ENCODE measurements at regions not wholly inside any gene's neighbourhood (a gene's known extent, or its start where the extent isn't known, plus 50 kb on each side); places are given as distances from the start of the nearest gene placed in this dataset.

DNA sequence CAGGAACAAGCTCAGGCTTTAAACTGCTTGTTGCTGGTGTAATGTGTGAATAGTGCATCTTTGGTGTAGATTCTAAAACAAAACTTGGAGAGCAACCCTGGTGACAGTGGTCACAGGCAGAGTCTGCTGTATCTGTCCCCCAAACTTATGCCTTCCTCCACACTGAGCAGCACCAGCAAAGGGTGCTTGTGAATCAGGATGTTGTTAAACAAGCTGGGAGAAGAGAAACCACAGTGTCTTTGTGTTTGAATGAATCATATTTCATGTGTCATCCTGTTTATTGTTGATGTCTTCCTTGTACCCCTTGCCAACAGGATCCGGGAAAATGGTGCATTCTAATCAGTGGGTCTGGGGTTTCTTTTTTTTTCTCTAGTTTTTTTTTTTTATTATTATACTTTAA, 91.9 kb upstream of the COG2 start:
- TF ChIP-seq, protein P1, sequence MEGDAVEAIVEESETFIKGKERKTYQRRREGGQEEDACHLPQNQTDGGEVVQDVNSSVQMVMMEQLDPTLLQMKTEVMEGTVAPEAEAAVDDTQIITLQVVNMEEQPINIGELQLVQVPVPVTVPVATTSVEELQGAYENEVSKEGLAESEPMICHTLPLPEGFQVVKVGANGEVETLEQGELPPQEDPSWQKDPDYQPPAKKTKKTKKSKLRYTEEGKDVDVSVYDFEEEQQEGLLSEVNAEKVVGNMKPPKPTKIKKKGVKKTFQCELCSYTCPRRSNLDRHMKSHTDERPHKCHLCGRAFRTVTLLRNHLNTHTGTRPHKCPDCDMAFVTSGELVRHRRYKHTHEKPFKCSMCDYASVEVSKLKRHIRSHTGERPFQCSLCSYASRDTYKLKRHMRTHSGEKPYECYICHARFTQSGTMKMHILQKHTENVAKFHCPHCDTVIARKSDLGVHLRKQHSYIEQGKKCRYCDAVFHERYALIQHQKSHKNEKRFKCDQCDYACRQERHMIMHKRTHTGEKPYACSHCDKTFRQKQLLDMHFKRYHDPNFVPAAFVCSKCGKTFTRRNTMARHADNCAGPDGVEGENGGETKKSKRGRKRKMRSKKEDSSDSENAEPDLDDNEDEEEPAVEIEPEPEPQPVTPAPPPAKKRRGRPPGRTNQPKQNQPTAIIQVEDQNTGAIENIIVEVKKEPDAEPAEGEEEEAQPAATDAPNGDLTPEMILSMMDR (IDR thresholded peaks at IDR 0.05; ENCODE audit: low read depth, low read length, missing control alignments) = no peak
- H3K4me3 ChIP-seq (ENCODE audit: low read depth, low read length) = no peak overlapping the region
- in situ Hi-C loops (cut with HindIII; ENCODE audit: low sequenced_read_pairs) = no loop called here
- no peak for DNase-seq (ENCODE audit: low read depth)

DNA sequence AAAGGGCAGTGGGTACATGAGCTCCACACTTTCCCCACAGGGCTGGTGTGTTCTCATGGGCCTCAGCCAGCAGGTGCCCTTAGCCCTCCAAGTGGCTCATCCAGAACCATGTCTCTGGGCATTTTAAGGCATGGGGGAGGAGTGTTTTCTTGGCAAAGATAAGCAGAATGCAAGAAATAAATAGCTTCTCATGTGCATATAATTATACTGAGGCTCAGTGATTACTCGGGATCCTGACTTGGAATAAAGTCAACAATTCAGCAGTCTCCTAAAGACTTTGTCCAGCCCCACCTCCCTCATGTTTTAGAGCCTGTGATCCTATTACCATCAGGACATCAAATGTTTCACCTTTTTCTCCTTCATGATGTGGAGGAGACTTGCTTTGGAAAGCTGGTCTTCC, 92.7 kb upstream of the COG2 start:
- TF ChIP-seq, protein P1 (IDR thresholded peaks at IDR 0.05; ENCODE audit: low read depth, low read length, missing control alignments) = no peak
- no peak for DNase-seq (ENCODE audit: low read depth)
- in situ Hi-C loops (cut with HindIII; ENCODE audit: low sequenced_read_pairs) = no loop called here
- H3K4me3 ChIP-seq (ENCODE audit: low read depth, low read length) = no peak overlapping the region

DNA sequence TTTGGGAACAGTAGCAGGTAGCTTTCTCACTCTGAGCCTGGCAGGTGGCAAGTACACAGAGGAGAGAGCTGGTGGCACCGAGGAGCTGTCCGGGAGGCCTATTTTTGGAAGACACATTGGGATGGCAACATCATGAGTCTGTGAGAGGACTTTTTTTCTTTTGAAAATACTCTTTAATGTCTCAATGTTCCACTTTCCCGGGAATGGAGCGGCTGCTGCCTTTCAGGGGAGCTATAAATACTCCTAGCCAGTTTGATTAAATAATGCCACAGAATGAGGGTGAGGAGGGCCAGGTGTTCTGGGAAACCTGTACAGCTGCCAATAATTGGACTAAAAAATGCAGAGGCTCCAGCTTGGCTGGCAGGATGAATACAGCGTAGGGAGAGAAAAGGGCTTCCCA, 93.3 kb upstream of the COG2 start:
- no peak overlapping the region for H3K4me3 ChIP-seq (ENCODE audit: low read depth, low read length)
- TF ChIP-seq, protein P1 (IDR thresholded peaks at IDR 0.05; ENCODE audit: low read depth, low read length, missing control alignments) = no peak
- in situ Hi-C loops (cut with HindIII; ENCODE audit: low sequenced_read_pairs) = no loop called here

DNA sequence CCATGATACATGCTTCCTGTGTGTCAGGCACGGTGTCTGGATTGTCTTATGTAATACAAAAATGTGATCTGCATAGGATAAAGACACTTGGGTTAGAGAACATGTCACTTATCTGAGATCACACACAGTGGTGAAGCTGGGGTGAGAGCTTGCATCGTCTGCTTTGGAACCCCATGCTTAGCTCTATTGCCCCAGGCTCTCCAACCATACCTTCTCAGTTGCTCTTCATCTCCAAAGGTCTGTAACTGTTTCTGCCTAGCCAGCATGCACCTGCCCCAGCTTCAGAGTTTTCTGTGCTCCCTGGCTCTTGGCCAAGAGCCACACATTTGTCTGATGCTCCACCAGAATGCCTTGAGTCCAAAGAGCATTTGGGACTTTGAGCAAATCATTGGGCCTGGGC, 93.9 kb upstream of the COG2 start:
- H3K4me3 ChIP-seq (ENCODE audit: low read depth, low read length) = no peak overlapping the region
- no peak for DNase-seq (ENCODE audit: low read depth)
- in situ Hi-C loops (cut with HindIII; ENCODE audit: low sequenced_read_pairs) = no loop called here
- TF ChIP-seq, protein P1 (IDR thresholded peaks at IDR 0.05; ENCODE audit: low read depth, low read length, missing control alignments) = no peak

More for the DNA sequence above, 93.3 kb upstream of the COG2 start:
- no peak for DNase-seq (ENCODE audit: low read depth)

DNA sequence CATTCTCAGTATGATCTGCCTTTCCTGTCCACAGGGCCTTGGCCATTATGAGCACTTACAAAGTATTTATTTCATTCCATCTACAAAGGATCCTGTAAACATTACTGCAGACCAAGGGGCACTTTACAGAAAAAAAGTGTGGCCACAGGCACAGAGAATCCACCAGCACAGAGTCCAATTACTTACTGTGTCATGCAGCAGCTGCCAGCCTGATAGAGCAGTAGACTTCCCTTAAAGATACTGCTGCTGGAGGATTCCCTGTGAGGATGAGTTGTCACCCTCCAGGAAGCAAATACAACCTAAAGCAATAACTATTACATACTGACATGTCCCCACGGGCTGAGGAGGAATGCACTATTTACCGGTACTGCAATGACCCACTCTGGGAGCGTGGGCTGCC, 97.1 kb upstream of the COG2 start:
- in situ Hi-C loops (cut with HindIII; ENCODE audit: low sequenced_read_pairs) = no loop called here
- DNase-seq (ENCODE audit: low read depth) = no peak
- no peak overlapping the region for H3K4me3 ChIP-seq (ENCODE audit: low read depth, low read length)
- TF ChIP-seq, protein P1 (IDR thresholded peaks at IDR 0.05; ENCODE audit: low read depth, low read length, missing control alignments) = no peak

DNA sequence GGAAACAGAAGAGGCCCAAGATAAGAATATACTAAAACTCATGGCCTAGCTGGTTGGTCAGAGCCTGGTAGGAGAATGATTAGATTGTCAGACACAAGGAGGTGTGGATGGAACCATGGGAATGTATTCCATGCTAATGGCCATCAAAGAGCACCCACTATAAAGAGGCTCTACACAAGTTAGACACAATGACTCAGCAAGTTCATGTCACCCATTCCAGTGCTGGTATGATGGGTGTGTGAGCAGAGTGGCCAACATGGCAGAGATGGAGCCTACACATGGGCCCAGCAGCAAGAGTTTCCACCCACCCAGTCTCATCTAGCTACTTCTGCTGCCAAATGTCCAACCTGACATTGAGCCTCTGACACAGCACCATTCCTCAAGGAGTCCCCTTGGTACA, 97.5 kb upstream of the COG2 start:
- no peak for DNase-seq (ENCODE audit: low read depth)
- TF ChIP-seq, protein P1 (IDR thresholded peaks at IDR 0.05; ENCODE audit: low read depth, low read length, missing control alignments) = no peak
- no peak overlapping the region for H3K4me3 ChIP-seq (ENCODE audit: low read depth, low read length)
- in situ Hi-C loops (cut with HindIII; ENCODE audit: low sequenced_read_pairs) = no loop called here

DNA sequence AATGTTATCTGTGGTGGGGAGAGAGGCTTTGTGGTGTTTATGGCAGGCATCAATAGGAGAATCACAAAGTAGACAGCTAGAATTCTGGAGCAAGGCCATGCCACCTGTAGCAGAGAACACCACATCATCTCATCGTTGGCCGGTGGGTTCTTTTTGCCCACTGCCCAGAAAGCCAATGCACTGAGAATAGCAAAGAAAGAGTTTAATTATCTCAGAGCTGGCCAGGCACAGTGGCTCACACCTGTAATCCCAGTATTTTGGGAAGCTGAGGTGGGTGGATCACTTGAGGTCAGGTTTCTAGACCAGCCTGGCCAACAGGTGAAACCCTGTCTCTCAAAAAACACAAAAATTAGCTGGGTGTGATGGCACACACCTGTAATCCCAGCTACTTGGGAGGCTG, 99.2 kb upstream of the COG2 start:
- no peak for DNase-seq (ENCODE audit: low read depth)
- TF ChIP-seq, protein P1 (IDR thresholded peaks at IDR 0.05; ENCODE audit: low read depth, low read length, missing control alignments) = no peak
- H3K4me3 ChIP-seq (ENCODE audit: low read depth, low read length) = no peak overlapping the region
- in situ Hi-C loops (cut with HindIII; ENCODE audit: low sequenced_read_pairs) = no loop called here

Data from astrocyte of the cerebellum (primary cell).